ENCODE measurements at regions not wholly inside any gene's neighbourhood (a gene's known extent, or its start where the extent isn't known, plus 50 kb on each side); places are given as distances from the start of the nearest gene placed in this dataset.

DNA sequence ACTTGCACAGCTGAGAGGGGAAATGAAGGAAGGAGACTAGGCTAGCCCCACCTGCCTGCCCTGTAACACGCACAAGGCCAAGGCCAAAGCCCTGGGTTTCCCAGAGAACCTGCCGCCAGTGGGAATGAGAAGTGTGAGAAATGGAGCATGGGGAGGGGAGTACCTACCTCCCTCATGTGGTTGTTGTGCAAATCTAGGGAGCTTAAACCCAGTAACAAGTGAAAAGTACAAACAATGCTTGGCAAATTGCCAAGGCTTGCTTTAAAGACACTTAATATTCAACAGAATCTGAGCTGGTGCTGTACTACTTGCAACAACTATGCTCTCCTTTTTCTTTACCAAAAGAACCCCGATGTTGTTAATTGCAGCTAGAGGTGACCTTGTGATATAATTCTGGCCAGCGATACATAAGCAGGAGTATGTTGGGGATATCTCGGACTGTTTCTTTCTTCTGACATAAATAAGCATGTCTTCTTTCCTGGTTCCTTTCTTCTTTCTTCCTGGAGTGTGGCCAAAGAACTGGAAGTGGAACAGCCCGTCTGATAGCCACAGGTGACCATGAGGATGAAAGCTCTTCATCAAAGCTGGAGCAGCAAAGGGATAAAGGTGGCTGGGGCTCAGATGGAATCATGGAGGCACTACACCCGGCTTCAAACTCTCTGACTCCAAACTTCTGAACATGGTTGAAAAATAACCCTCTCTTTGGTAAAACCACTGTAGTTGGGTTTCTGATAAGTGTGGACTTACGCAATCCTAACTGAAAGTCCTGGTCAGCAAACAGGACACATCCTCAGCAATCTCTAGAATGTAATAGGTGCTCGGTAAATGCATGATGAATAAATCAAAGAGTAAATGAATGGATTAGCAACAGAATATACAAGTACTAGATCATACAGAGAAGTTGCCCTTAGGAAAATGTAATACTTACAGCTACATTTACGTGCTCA lies 207.9 kb downstream of the NUAK1 start:
- DNase-seq (ENCODE audit: low read depth): no peak

DNA sequence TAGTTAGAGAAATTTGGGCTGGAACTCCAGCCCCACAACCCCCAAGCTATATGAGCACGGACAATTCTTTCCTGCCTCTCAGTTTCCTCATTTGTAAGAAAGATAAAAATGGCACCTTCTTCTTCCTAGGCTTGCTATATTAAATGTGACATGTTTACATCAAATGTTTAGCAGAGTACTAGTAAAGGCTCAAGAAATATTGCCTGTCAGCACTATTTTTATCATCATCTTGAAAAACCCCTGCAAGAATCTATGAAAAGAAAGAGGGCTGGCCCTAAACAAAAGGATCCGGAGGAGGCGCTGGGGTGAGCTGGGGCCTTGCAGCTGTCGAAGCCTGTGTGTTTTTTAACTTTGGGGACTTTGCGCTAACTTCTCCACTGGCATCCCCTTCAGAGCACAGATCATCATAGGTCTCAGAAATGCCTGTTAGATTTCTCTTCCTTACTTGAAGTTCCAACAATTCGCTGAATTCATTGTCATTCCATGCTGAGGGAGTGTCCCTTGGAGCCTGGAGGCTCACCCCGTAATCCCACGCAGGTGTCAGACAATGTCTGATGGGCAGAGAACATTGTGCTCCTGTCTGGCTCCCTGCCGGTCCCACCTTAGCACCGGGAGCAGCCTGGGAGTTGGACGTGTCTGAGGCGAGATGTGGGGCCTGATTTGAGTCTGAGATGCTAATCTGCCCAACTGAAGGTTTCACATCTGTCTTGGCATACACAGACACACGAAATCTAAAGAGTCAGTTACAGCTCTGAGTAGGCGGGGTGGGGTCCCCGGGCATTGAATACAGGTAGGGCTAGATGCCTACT lies 206.8 kb downstream of the NUAK1 start:
- DNase-seq (ENCODE audit: low read depth): no peak

DNA sequence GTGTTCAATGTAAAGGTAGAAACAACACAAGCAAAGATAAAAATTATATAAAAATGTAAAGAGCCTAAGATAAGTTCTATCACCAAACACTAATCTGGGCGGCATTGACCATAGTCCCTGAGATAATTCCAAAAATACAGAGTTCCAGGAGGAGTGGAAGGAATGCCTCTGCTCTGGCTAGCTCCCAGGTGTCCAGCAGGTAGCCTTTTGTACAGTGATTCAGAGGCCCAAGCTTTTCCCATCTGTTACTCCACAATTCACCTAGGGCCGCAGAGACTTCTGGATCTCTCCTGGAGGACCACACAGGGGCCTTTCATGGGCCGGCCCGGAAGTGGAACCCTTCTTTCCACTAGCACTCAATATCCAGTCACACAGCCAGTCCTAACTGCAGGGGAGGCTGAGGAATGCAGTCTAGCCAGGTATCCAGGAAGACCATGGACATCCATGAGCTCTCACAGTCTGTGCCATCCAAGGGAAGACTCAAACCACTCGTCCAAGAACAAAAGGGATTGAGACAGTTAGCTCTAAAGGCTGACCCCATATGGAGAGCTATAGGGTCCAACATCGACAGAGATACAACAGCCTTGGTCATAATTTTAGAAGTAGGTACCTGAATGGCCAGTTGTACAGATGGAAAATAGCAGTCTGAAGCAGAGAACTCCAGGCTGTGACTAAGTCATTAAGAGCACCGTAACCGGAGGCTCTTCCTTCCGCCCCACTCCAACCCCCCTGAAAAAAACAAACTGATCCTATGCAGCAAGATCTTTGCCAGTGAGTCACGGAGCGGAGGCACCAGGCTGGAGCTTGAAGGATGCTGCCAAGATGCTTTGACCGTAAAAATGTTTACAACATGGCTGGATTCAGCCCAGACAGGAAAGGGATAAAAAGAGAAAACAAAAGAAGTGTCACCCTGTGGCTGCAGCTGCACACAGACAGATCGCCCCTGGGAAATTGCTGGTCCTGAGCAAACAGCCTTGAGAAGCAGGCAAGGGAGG lies 204.8 kb downstream of the NUAK1 start:
- DNase-seq (ENCODE audit: low read depth): peak; percentile 100

DNA sequence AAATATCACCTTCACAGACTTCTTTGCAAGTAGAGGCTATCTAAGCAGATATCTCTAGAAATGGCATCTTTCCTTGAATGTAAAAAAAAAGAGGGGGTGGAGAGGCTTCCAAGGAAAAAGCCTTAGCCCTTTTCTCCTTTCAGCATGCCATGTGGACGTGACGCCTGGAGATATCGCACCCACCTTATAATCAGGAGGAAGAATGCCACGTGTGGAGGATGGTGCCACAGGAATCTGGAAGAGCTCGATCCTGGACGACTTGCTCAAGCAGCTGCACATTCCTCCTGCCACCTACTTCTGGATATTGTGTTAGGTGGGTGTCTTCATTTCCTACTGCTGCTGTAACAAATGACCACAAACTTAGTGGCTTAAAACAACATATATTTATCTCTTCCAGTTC lies 203.6 kb downstream of the NUAK1 start:
- DNase-seq (ENCODE audit: low read depth): peak; percentile 59

DNA sequence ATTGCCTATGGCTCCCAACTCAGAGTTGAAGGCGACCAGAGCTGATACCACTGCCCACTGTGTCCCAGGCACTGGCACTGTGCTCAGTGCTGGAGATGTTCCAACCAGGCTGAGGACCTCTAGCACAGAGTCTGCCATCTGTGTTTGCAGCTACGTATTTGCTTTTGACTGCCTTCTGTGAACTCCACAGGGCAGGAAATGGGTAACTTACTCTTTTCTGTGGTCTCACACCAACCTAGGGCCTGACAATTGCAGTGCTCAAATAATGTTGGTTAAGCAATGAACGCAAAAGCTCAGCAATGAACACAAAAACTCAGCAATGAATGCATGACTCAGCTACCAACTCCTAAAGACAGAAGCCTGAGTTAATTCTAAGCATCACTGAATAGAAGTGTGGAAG lies 202.8 kb downstream of the NUAK1 start:
- peak; percentile 81 for DNase-seq (ENCODE audit: low read depth)

DNA sequence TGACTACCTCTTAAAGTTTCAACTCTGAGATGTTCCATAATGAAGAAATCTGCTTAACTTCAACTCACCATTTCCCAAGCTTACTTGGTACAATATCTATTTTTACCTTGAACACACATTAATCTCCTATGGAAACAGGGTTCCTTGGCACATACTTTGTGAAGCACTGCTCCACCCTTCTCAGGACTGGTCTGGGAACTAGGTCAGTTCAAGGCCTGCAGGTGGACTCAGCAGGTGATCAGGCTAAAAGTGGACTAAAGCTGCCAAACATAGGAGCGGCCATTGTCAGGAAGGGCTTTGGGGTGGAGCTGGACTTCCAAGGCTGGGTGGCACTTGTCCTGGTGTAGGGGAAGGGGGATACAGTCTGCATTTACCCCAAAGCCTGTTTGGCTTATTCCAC lies 202.3 kb downstream of the NUAK1 start:
- DNase-seq (ENCODE audit: low read depth): no peak

DNA sequence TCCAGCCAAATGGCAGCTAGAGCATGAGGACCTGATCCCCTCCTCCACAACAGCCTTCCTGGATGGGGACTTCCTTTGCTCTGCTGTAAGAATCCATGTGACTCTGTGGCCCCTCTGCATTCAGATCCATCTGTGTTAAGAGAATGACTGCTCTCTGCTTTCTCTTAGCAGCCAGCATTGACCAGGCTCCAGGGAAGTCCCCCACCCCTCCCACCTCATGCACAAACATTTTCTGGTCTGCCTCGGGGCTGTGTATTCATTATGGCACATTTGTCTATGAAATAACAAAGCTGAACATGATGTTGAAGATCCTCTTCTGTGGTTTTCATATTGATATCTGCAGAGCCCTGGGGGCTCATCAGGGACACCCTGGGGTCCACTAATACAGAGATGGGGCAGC lies 201.7 kb downstream of the NUAK1 start:
- DNase-seq (ENCODE audit: low read depth): no peak

DNA sequence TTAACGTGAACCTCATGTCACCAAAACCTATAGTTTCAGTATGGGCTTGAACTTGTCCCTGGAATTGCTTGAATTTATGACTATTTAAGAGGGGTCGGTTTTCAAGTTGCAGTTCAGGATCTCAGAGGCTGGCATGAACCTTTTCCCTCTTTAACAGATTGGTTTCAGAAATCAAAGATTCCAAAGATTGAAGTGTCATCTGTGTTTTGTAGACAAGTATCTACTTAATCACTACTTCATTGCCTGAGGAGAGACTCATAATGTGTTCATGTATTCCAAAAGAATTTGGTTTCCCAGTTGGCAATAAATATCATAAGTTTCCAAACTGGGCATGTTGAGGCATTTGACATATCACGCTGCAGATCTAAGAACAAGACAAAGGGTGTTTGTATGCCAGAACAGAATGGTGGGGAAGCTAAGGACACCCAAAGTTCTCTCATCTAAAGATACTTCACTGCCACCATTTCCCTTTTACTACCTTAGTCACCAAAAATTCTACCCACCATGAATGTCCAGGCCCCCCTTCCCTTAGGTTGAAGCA lies 199.5 kb downstream of the NUAK1 start:
- no peak for DNase-seq (ENCODE audit: low read depth)

DNA sequence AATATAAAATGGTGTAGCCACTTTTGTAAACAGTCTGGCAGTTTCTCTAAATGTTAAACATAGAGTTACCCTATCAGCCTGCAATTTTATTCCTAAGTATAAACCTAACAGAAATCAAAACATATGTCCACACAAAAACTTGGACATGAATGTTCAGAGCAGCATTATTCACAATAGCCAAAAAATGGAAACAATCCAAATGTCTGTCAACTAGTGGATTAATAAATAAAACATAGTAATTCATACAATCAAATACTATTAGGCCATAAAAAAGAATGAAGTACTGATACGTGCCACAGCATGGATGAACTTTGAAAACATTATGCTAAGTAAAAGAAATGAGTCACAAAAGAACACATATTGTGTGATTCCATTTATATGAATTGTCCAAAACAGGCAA lies 196.5 kb downstream of the NUAK1 start:
- no peak for DNase-seq (ENCODE audit: low read depth)

DNA sequence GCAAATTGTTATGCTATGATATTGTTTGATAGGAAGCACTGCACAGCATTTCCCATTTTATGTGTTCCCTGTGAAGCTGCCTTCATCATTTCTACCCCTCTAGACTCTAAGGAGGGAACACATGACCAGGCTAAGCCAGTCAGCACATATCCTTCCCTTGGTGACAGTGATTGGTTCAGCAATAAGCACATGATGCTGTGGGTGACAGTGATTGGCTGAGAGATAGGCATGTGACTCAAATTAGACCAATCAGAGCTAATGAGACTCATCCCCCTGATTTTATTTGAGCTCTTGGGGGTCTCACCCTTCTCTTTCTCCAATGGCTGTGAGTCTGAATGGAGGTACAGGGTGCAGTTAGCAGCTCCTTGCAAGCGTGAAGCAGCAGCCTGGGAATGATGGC lies 195.2 kb downstream of the NUAK1 start:
- DNase-seq (ENCODE audit: low read depth): no peak

DNA sequence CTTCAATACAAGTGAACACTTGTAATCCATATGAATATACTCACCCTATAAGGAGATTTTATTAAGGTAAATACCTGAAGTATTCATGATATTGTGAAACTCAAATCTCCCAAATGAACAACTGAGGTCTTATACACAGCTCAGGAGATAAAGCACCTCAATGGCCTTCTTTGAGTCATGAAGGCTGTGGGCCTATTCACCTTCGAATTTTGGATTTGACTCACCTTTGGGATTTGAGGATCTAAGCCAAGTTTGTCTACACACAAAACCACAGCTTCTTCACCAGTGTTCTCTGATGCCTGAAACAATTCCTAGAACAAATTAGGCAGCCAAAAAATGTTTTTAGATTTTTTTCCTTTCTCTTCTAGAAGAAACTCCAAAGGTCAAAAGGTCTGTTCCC lies 194.1 kb downstream of the NUAK1 start:
- DNase-seq (ENCODE audit: low read depth): no peak

DNA sequence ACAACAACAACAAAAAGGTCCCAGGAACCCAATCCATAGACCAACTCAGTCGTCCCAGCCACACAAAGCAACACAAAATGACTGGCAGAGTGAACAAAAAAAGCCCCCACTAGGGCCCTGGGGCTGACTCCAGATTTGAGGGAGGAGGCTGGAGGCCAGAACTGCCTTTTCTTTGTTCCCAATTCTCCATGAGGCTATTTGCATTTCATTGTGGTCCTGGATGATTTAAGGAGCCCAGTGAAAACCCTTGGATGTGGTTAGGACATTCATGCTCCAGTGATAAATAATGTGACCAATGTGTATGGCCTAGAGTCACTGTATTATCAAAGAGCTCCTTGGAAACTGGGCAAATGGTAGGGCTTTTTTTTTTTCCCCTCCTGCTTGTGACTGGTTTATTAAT lies 192.9 kb downstream of the NUAK1 start:
- no peak for DNase-seq (ENCODE audit: low read depth)

DNA sequence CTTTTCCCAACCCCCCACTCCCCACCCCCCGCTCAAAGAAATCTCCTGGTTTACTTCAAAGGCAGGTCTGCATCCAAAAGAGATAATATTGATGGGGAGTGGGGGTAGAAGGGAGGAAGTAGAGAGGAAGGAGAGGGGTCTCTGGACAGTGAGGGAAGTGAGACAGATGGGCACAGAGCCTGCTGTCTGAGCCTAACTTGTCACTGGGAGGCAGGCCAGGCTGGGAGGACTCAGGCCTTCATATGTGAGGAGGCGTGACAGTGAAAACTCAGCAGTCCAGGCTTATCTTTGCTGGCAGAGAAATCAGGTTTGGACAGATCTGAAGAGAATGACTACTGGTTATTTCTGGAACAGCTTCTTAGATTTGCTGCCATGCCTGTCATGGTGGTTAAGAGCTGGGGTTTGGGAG lies 192.3 kb downstream of the NUAK1 start:
- DNase-seq (ENCODE audit: low read depth): no peak

DNA sequence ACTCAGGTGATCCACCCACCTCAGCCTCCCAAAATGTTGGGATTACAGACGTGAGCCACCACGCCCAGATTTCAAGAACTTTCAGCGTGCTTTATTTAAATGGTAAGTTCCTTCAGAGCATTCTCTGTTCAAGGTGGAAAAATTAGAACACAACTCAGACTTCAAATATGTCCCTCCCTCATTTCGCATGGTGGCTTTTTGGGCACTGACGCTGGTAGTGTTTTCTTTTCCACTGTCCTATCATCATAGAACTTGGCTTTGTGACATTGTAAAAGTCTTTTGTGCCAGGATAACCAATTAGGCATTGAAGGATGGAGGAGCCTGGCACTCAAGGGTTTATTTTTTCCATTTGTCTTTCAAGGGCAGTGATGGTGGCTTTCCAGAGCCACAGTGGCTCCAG lies 190.8 kb downstream of the NUAK1 start:
- no peak for DNase-seq (ENCODE audit: low read depth)

DNA sequence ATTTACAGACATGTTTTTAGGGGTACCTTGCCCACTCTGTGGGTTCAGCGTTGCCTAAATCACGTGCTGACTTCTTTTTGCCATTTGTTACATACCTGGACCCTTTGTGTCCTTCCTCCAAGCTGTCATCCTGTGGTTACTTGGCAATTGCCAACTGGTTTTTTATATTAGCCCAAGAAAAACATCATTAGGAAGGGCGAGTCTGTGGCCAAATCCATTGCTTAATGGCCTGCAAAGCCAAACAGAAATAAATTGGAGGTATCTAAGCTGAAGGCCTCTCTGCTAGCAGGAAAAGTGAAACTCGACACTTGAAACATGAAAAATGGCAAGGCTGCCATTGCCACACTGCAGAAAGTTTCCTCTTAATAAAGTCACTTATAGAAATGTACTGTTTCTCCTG lies 190.4 kb downstream of the NUAK1 start:
- peak; percentile 76 for DNase-seq (ENCODE audit: low read depth)

DNA sequence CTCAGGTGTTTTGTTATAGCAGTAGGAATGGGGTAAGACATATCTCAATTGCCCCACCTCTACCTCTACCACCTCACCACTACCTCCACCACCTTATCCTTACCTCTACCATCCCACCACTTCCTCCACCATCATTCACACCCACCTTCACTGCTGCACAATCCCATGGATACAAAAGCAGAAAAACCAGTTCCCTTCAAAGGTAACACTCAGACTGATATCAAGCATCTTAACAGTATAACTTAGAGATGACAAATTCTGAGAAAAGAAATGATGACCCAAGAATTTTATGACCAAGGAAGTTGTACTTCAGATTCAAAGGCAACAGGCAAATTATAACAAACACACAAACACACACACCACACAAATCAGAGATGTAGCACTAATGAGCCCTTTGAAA lies 189.4 kb downstream of the NUAK1 start:
- DNase-seq (ENCODE audit: low read depth): no peak

DNA sequence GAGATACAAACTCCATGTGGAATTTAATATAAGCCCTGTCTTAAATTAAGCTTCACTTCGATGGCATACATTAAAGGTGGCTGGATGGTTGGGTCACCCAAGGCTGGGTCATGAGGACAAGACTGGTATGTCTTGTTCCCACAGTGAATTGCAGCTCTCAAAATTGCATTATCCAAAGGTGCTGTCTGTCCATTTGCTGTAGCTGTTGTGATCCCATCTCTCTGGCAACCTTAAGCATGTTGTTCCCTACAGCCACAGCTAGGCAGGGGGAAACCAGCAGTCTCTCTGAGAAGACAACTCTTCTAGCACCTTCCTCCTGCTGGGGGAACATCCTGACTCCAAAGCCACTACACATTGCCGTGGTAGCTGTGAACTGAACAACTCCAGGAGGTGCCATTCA lies 187.0 kb downstream of the NUAK1 start:
- no peak for DNase-seq (ENCODE audit: low read depth)

DNA sequence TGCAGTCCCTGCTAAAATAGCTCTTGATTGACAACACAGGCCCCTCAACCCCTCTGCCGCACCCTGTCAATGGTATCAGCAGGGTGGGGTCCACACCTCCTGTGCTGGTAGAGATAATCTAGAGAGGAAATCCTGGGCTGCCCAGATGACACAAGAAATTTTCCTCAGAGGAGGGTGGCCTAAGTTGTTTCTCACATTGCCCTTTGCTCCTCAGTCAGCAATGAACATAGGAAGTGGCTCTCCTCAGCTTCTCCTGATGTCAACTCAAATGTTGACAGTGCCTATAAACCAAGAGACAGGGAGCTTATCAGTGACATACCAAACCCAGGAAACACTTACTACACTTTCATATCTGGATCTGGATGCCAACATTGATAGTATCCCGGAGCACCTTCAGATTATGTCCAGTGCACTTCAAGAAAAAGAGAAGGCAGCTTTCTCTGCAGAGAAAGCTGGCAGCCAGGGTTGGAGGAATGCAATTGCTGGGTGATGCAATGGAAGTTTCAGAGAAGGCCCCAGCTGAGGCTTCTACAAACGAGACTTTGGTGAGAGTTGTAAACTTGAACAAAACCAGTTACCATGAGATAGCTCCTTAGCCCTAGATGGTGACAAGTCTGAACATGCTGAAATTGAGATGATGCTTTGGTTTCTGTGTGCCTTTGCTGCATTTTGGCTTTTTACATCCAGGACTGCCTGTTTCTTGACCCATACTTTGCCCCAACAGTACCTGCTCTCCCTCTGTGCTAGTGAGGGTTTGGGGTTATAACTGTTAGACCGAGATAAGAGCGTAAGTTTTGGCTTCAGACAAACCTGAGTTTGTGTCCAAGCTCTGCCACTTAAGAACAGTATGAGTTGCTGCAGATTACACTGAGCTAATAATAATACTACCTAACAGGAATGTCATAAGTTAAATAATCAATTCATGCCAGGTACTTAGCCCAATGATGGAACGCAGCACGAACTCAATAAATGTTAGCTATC lies 183.5 kb downstream of the NUAK1 start:
- DNase-seq (ENCODE audit: low read depth): peak; percentile 55

DNA sequence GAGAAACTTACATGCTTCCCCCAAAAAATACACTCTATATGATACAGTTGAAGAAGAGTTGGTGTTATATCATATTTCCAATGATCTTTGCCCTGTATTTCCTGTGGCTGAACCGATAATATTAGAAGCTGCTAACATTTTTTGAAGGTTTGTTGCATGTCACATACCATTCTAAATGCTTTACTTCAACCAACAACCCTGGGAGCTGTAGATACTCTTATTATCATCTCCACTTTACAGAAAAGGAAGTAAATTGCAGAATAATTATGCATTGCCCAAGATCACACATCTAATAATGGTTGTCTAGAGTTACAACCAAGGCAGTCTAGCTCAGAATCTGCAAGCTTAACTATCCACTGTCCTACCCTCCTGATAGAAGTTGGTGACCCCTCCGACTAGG lies 182.8 kb downstream of the NUAK1 start:
- peak; percentile 57 for DNase-seq (ENCODE audit: low read depth)

DNA sequence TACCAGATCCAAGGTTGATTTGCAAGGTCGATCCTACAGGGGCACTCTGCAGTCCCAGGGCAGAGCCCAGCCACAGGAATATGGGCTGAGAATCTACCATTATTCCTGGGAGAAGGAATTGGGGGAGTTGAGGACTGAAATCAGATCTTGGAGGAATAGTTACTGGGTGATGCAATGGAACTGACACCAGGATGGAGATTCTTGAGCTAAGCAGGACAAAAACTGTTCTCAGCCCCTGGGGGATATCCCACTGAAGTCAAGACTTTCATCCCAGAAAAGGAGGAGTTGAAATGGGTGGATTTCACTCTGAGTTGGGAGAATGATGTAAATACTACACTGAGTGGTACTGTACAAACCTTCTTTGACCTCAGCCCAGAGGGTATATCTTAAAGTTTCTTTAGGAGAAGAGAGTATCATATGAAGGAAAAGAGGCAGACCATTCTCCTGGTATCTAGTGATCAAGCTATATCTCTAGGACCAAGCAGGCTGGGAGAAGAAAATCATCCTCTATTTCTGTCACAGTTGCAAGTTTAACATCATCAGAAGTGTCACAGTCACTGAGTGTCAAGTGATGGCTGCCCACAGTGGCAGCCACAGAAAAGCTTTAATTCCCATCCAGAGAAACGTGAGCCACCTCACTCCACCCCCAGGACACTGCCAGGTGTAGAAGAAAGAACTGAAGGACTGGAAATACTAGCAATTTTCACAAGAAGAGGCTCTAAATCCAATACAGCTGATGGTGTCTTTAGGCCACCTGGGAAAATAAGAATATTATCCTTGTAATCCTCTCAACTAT lies 181.9 kb downstream of the NUAK1 start:
- no peak for DNase-seq (ENCODE audit: low read depth)
